H1 (cell line): ENCODE measurements at regions not wholly inside any gene's neighbourhood (a gene's known extent, or its start where the extent isn't known, plus 50 kb on each side); places are given as distances from the start of the nearest gene placed in this dataset.

Source experiments
- CTCF ChIA-PET: fragments of 300-600 bp; sonication (Branson Sonifier 250); formaldehyde crosslinking; loops from one replicate; lab custom pipeline; 2021; ENCODE audit not compliant: partially characterized antibody; lab: Charles Lee
- POLR2A ChIA-PET: fragments of 300-600 bp; sonication (Branson Sonifier 250); formaldehyde crosslinking; loops from one replicate; lab custom pipeline; 2021; ENCODE audit warnings: inconsistent platforms; ENCODE audit not compliant: partially characterized antibody; lab: Charles Lee
- DNase-seq, 2 experiments: peaks; one replicate each; pipeline versions ENCODE4 v3.0.0 to v3.0.0-alpha.2; 2010 to 2022; ENCODE audit warnings: low spot score in 2 of 2, low read depth in 1 of 2, mixed read lengths in 1 of 2
- FAIRE-seq: peaks from 2 replicates; lab custom pipeline; 2011; peaks lifted over from hg19 to GRCh38; lab: Jason Lieb, UNC
- H2AFZ ChIP-seq: 2 replicates; pipeline ENCODE4 v1.8.1; 2012; ENCODE audit warnings: low read length, inconsistent platforms
- H2AK5ac ChIP-seq: 2 replicates; pipeline ENCODE4 v1.6.1; 2013; ENCODE audit warnings: low read depth, low read length
- H2BK120ac ChIP-seq: replicated peaks from 2 replicates; pipeline ENCODE3; 2013; ENCODE audit warnings: low read depth, low read length, inconsistent platforms
- H2BK12ac ChIP-seq: 2 replicates; pipeline ENCODE4 v1.6.1; 2013; ENCODE audit warnings: low read depth, low read length
- H2BK15ac ChIP-seq: 2 replicates; pipeline ENCODE4 v1.6.1; 2013; ENCODE audit warnings: low read length
- H2BK20ac ChIP-seq: 2 replicates; pipeline ENCODE4 v1.6.1; 2013; ENCODE audit warnings: low read length
- H2BK5ac ChIP-seq: 2 replicates; pipeline ENCODE4 v1.6.1; 2013; ENCODE audit warnings: low read depth, low read length
- H3K14ac ChIP-seq: 2 replicates; pipeline ENCODE4 v1.6.1; 2013; ENCODE audit warnings: inconsistent platforms; ENCODE audit not compliant: insufficient read length
- H3K18ac ChIP-seq: 2 replicates; pipeline ENCODE4 v1.6.1; 2013; ENCODE audit warnings: low read length; ENCODE audit errors: extremely low read depth
- H3K23ac ChIP-seq: 2 replicates; pipeline ENCODE4 v1.6.1; 2013; ENCODE audit warnings: inconsistent platforms; ENCODE audit not compliant: insufficient read length
- H3K23me2 ChIP-seq: 2 replicates; pipeline ENCODE4 v1.6.1; 2013; ENCODE audit warnings: low read depth, low read length
- H3K27ac ChIP-seq: 2 replicates; pipeline ENCODE4 v1.6.1; 2011; ENCODE audit warnings: low read depth, low read length, inconsistent platforms
- H3K27me3 ChIP-seq, 4 experiments: replicated peaks in 1 of 4; 1 replicate in 1 of 4; 2 replicates in 3 of 4; pipeline versions ENCODE4 v1.6.1 to v1.8.1; 2011 to 2013; ENCODE audit warnings: low read length in 3 of 4, mild to moderate bottlenecking in 3 of 4, inconsistent platforms in 2 of 4, mixed read lengths in 2 of 4, moderate library complexity in 1 of 4; ENCODE audit not compliant: control insufficient read depth in 3 of 4, insufficient read depth in 3 of 4; ENCODE audit errors: extremely low read depth in 1 of 4
- H3K36me3 ChIP-seq, 4 experiments: 2 replicates each; pipeline versions ENCODE4 v1.6.1 to v1.8.1; 2011 to 2013; ENCODE audit warnings: mild to moderate bottlenecking in 4 of 4, low read length in 3 of 4, moderate library complexity in 2 of 4, control low read depth in 1 of 4, inconsistent platforms in 1 of 4; ENCODE audit not compliant: insufficient read depth in 4 of 4, control insufficient read depth in 2 of 4
- H3K4ac ChIP-seq: replicated peaks from 2 replicates; pipeline ENCODE3; 2013; ENCODE audit warnings: low read length, low read depth, mixed read lengths, inconsistent platforms; ENCODE audit not compliant: insufficient read length
- H3K4me1 ChIP-seq, 4 experiments: replicated peaks in 1 of 4; 1 replicate in 1 of 4; 2 replicates in 3 of 4; pipeline versions ENCODE4 v1.6.1 to v1.8.1; 2011 to 2013; ENCODE audit warnings: low read length in 3 of 4, inconsistent platforms in 2 of 4, mixed read lengths in 1 of 4; ENCODE audit not compliant: insufficient read depth in 4 of 4, control insufficient read depth in 3 of 4
- H3K4me2 ChIP-seq, 2 experiments: 2 replicates each; pipeline versions ENCODE4 v1.6.1 to v1.8.1; 2011 to 2013; ENCODE audit warnings: low read depth in 2 of 2, low read length in 2 of 2, control low read depth in 1 of 2, inconsistent platforms in 1 of 2, mild to moderate bottlenecking in 1 of 2; ENCODE audit not compliant: insufficient read depth in 1 of 2
- H3K4me3 ChIP-seq, 4 experiments: fragments of 200-600, 300-600 bp in 1 of 4; sonication (generic), shearing (Covaris generic), sonication (Bioruptor Twin) in 1 of 4; 2 replicates each; pipeline versions ENCODE4 v1.5.1 to v1.8.1; 2011 to 2016; ENCODE audit warnings: low read length in 4 of 4, low read depth in 3 of 4, control low read depth in 2 of 4, inconsistent platforms in 2 of 4, mild to moderate bottlenecking in 2 of 4, mixed read lengths in 1 of 4, moderate library complexity in 1 of 4; ENCODE audit not compliant: insufficient read depth in 2 of 4; ENCODE audit errors: extremely low read depth in 1 of 4
- H3K56ac ChIP-seq: replicated peaks from 2 replicates; pipeline ENCODE3; 2013; ENCODE audit warnings: low read depth, mild to moderate bottlenecking, mixed read lengths, low read length, inconsistent platforms; ENCODE audit not compliant: insufficient read length
- H3K79me1 ChIP-seq: 2 replicates; pipeline ENCODE4 v1.6.1; 2013; ENCODE audit warnings: low read depth, low read length, control low read depth
- H3K79me2 ChIP-seq, 2 experiments: 2 replicates each; pipeline versions ENCODE4 v1.6.1 to v1.8.1; 2012 to 2013; ENCODE audit warnings: low read length in 2 of 2, mild to moderate bottlenecking in 2 of 2, inconsistent platforms in 1 of 2; ENCODE audit not compliant: insufficient read depth in 2 of 2, control insufficient read depth in 1 of 2
- H3K9ac ChIP-seq, 4 experiments: replicated peaks in 1 of 4; 1 replicate in 1 of 4; 2 replicates in 3 of 4; pipeline versions ENCODE4 v1.6.1 to v1.8.1; 2011 to 2013; ENCODE audit warnings: low read depth in 3 of 4, low read length in 3 of 4, control low read depth in 2 of 4, mild to moderate bottlenecking in 2 of 4, moderate library complexity in 2 of 4, inconsistent platforms in 1 of 4; ENCODE audit errors: extremely low read depth in 1 of 4
- H3K9me3 ChIP-seq, 2 experiments: 2 replicates each; pipeline versions ENCODE4 v1.6.1 to v1.8.1; 2012 to 2013; ENCODE audit warnings: mild to moderate bottlenecking in 2 of 2, moderate library complexity in 2 of 2, control low read depth in 1 of 2, inconsistent platforms in 1 of 2, low read depth in 1 of 2, low read length in 1 of 2, mixed read lengths in 1 of 2; ENCODE audit not compliant: insufficient read depth in 2 of 2
- H4K20me1 ChIP-seq, 2 experiments: replicated peaks in 1 of 2; 2 replicates each; pipeline versions ENCODE3 to v1.8.1; 2011 to 2013; ENCODE audit warnings: inconsistent platforms in 2 of 2, low read length in 2 of 2, mild to moderate bottlenecking in 1 of 2; ENCODE audit not compliant: insufficient read depth in 2 of 2, control insufficient read depth in 1 of 2
- H4K5ac ChIP-seq: 2 replicates; pipeline ENCODE4 v1.6.1; 2013; ENCODE audit warnings: low read length, low read depth, mixed read lengths, inconsistent platforms; ENCODE audit not compliant: insufficient read length
- H4K8ac ChIP-seq: 2 replicates; pipeline ENCODE4 v1.8.0; 2013; ENCODE audit warnings: mild to moderate bottlenecking, moderate library complexity, low read length, inconsistent platforms; ENCODE audit not compliant: insufficient read depth; ENCODE audit errors: extremely low read depth
- H4K91ac ChIP-seq: replicated peaks from 2 replicates; pipeline ENCODE3; 2013; ENCODE audit warnings: low read length, mixed read lengths, inconsistent platforms; ENCODE audit not compliant: insufficient read length
- EGR1 ChIP-seq: IDR thresholded peaks from 2 replicates; pipeline ENCODE4 v1.6.1; 2011; ENCODE audit warnings: low read depth, low read length, borderline replicate concordance
- GABPA ChIP-seq: IDR thresholded peaks from 2 replicates; pipeline ENCODE4 v1.6.1; 2011; ENCODE audit warnings: mild to moderate bottlenecking, low read length, moderate library complexity, borderline replicate concordance; ENCODE audit not compliant: insufficient read depth
- MAX ChIP-seq: IDR thresholded peaks from 2 replicates; pipeline ENCODE4 v1.6.1; 2012; ENCODE audit warnings: inconsistent platforms
- RAD21 ChIP-seq, 2 experiments: IDR thresholded peaks in 1 of 2; conservative IDR thresholded peaks in 1 of 2; 2 replicates each; pipeline ENCODE4 v1.6.1; 2011; ENCODE audit warnings: low read depth in 2 of 2, low read length in 2 of 2, improper control_type of control experiment in 1 of 2, inconsistent platforms in 1 of 2, mild to moderate bottlenecking in 1 of 2, moderate library complexity in 1 of 2
- WGBS, 2 experiments: shearing (Covaris generic) in 1 of 2; methylation state at CpG; one replicate each; pipeline versions ENCODE4 v1.1.6 to v1.1.7; 2013 to 2015; ENCODE audit warnings: low lambda C conversion rate in 2 of 2, mixed read lengths in 2 of 2, inconsistent platforms in 1 of 2, low coverage in 1 of 2, missing lambda C conversion rate in 1 of 2; ENCODE audit not compliant: insufficient replicate concordance in 2 of 2, insufficient coverage in 1 of 2, insufficient read length in 1 of 2; ENCODE audit errors: extremely low coverage in 1 of 2, missing lambda C conversion rate in 1 of 2; 5-methylcytosine and 5-hydroxymethylcytosine counted together

- Histone ChIP-seq H3K56ac (no peak overlapping the region), H4K20me1 (no peaks in the 10 kb centered on the region), H3K18ac (no peak overlapping the region), H3K4me3 (no peak overlapping the region), H3K23ac (no peak overlapping the region), H3K79me1 (no peaks in the 10 kb centered on the region), H3K27ac (no peak overlapping the region), H4K8ac (no peak overlapping the region), H3K14ac (no peak overlapping the region), H2BK120ac (no peak overlapping the region), H4K91ac (no peak overlapping the region)
- WGBS, 2 experiments: 94% methylated on average over 7 of the region's 7 CpGs; no CpG with 5 or more reads in 1 of the 2 experiments
- no peak for DNase-seq
- CTCF ChIA-PET: interaction anchor here (0.6 to 2.0 kb wide), 2 partner anchors 25 to 655 kb away, joined by 4 to 9 read pairs; no protein-coding TSS in a partner anchor
- POLR2A ChIA-PET: no interaction called here
- no peak for TF ChIP-seq RAD21 (IDR thresholded peaks at IDR 0.05 in 1 of 2, conservative IDR thresholded peaks at IDR 0.05 in 1 of 2; ENCODE audit: low read depth in 2 of 2, low read length in 2 of 2)
- no peak for TF ChIP-seq GABPA
- no peak for TF ChIP-seq MAX
- TF ChIP-seq EGR1: no peak
- TF ChIP-seq, all 59 proteins: peak for 0
- Histone ChIP-seq H4K5ac (no peak overlapping the region), H2AFZ (no peak overlapping the region; the same call in 1 of the 2 replicates), H3K4me2 (no peak overlapping the region), H3K23me2 (no peaks in the 10 kb centered on the region), H3K79me2 (no peaks in the 10 kb centered on the region), H3K4ac (no peak overlapping the region), H3K4me1 (no peaks in the 10 kb centered on the region), H2BK5ac (no peak overlapping the region), H3K9me3 (no peaks in the 10 kb centered on the region), H3K36me3 (no peaks in the 10 kb centered on the region), H3K9ac (no peak overlapping the region), H2BK15ac (no peak overlapping the region), H2BK20ac (no peak overlapping the region), H2AK5ac (no peak overlapping the region), H3K27me3 (no peaks in the 10 kb centered on the region), H2BK12ac (no peak overlapping the region)
- no peak for FAIRE-seq
These were observed 162.5 kb upstream of the STMND1 start for GRCh38 chr6:16939351-16939750.
